ENCODE measurements at regions not wholly inside any gene's neighbourhood (a gene's known extent, or its start where the extent isn't known, plus 50 kb on each side); places are given as distances from the start of the nearest gene placed in this dataset.

- no peak for TF ChIP-seq ZNF274 (IDR thresholded peaks at IDR 0.05; ENCODE audit: low read depth, low read length)
- TF ChIP-seq SUZ12 (IDR thresholded peaks at IDR 0.05; ENCODE audit: extremely low read depth, insufficient read depth, insufficient read length) = no peak
Measured at GRCh38 chr2:8209494-8209893, 472.4 kb upstream of the ID2 start.

Data from NT2/D1 (cell line).